Ammon's horn (tissue), 1 donor: ENCODE measurements at regions not wholly inside any gene's neighbourhood (a gene's known extent, or its start where the extent isn't known, plus 50 kb on each side); places are given as distances from the start of the nearest gene placed in this dataset.
A peak's percentile ranks its signal among the peaks of the same experiment; 100 is the strongest.

Source experiments
- DNase-seq: peaks from one replicate; pipeline ENCODE4 v3.0.0-alpha.2; 2016; ENCODE audit warnings: low spot score

DNA sequence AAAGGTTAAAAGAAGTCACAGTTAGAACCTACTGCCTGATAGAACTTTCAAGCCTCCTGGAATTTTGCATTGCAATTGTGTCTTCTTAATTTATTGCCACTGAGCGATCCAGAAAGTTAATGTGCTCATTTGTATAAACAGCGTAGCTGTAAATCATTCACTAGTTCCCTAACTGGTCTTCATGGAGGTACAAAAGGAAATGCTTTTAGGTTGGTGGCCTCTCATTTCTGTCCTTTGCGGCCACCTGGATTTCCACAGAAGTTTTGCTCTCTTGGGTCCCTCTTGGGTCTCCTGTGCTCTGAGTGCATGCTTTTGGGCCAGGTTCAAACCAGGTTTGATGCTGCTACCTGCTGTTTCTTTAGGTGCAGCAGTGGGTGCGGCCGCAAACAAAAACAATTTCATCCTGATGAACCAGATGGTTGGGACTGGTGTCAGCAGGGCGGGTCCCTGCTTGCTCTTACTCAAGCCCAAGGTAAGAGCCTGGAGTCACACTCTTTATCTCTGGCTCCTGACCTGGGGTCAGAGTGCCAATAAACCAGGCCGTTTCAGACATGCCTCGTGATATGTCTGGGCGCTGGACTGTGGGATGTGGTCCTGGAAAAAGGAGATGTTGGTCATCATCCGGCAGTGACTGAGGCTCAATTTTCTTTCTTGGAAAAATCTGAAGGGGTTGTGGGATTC is 270.1 kb downstream of the PTTG2 start:
- no peak for DNase-seq

DNA sequence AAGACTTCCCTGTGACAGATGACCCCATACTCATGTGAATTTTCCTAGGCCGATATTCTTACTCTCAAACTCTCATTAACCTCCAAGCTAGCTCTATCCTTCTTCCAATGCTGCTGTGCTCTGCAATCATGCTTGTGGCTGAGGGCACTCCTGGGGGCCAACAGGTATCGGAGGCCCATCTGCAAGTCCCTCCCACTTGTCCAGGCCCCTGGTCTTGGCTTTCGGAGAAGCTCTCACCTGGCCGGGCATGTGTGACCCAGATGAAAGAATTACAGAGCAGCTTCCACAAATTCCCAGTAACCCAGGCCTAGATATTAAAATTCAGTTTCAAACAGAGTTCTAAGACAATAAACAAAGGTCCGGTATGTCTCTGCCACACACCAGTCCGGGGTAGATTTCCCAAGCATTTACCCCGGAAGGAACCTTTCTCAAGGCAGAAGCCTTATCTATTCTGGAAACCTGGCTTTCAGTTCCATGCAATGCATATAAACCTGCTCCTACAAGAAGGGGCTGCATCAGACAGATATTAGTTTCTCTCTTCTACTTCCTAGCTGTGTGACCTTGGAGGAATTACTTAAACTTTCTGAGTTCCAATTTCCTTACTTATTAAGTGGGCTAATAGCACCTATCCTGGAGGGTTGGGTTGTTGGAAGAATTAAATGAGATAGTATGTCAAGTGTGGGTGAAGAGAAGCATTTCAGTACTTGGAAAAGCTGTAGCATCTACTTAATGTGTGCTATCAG is 270.8 kb downstream of the PTTG2 start:
- DNase-seq = no peak

DNA sequence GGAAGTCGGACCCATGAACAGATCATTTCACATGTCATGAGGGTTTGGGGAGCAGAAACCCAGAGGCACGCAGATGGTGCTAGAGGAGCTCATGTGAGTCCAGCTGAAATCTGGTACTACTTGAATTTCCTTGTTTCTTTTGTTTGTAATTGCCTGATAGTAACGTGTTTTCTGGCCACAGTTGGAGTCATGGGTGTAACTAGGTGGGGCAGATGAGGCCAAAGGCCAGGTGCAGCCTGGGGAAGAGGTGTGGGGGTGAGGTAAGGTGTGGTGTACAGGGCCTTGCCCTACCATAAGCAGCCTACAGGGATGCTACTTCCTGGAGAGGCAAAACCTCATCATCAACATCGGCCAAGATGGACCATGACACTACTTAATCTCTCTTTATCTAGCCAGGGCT is 271.4 kb downstream of the PTTG2 start:
- DNase-seq = no peak

DNA sequence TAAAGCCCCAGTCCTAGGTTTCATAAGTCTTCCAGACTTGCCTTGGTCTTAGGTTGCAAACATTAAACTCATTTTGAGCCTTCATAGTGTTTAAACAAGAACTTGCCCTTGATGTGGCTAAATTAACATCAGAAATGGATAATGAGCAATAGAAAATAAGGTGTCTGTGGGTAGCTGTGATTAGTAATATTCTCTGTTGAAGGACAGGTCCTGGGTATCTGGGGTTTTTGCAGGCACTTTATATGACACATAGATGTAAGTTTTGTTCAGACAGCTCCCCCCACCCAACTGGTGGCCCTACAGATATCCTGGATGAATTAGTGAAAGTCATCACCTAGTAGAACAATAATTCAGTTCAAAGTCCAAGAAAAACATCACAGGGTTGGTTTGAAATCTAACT is 272.5 kb downstream of the PTTG2 start:
- no peak for DNase-seq

DNA sequence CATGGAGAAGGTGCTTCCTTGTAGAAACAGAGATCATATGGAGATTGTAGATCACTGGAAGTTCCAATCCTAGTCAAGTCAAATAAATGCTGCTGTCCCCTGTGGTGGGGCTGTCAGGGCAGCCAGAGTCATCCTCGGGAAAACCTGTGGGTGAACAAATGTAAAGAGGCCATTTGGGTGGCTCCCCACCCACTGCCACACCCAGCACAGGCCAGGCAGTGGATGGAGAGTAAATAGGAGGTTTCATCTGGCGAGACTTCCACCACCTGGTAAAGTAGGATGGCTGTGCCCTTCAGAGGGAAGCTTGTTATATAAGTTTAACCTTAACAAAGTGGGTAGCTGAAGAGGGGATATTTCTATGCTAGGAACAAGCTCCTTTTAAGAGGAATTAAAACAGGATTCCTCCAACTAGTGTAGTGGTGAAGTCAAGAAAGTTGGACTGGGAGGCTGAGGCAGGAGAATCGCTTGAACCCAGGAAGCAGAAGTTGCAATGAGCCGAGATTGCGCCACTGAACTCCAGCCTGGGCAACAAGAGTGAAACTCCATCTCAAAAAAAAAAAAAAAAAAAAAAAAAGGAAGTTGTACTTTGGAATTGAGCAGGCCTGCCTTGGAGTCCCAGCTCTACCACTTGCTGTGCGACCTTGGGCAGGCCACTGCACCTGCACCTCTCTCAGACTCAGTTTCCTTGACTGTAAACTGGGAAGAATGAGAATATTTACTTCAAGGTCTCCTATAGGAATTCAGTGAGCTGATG is 273.7 kb downstream of the PTTG2 start:
- no peak for DNase-seq

DNA sequence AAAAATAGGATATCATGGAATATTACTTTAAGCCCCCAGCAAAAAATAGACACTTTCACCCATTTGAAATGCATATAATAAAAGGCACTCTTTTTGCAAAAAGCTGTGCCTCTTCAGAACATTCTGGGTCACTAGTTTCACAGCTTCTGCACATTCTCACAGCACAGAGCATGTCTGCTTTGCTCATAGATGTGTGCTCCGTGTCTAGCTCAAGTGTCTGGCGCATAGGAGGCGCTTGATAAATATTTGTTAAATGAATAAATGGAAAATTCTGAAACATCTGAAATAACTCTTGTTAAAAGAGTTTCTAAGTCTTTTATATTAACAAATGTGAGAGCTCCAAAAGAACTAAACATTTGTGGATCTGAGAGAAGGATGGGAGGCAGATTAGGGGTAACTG is 275.2 kb downstream of the PTTG2 start:
- DNase-seq = no peak

DNA sequence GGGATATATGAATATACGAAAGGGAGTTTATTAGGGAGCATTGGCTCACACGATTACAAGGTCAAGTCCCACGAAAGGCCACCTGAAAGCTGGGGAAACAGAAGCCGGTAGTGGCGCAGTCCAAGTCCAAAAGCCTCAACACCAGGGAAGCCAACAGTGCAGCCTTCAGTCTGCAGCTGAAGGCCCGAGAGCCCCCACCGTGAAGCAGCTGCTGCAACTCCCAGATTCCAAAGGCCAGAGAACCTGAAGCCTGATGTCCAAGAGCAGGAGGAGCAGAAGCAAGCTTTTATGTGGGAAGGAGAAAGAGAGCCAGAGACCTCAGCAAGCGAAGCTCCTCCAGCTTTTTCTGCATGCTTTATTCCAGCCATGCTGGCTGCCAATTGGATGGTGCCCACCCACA is 275.8 kb downstream of the PTTG2 start:
- no peak for DNase-seq

DNA sequence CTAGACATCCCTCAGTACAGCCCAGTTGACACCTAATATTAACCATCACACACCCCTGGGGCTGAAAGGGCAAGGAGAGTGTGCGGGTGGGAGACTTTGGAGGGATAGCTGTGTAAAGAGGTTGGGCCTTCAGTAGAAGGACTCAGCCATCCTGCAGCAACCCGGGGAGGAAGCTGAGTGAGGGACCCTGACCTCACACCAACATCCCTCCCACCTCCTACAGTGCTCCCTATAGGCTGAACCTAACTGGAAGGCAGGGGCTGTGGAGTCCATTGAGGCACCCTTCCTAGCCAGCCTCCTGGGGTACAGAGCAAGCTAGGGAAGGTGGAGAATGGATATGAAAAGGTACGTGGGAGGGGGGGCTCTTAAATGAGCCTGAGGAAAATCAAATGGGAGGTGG is 276.3 kb downstream of the PTTG2 start:
- DNase-seq = no peak

DNA sequence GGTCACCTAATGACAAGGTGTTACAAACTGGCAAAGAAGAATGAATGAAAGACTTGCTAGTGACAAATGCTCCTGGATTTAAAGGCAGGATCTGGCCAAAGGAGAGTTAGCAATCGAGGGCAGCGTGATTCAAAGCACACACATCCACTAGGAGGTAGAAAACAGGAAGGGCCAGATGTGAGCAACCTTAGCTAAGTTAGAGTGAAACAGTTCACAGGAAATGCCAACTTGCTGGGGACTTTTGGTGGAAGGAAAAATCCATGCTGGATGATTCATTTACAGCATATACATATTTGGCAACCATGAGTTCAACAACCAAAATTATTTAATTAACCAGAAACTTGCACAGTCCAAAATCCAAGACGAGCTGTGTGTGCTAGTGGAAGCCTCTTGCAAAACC is 276.9 kb downstream of the PTTG2 start:
- no peak for DNase-seq

DNA sequence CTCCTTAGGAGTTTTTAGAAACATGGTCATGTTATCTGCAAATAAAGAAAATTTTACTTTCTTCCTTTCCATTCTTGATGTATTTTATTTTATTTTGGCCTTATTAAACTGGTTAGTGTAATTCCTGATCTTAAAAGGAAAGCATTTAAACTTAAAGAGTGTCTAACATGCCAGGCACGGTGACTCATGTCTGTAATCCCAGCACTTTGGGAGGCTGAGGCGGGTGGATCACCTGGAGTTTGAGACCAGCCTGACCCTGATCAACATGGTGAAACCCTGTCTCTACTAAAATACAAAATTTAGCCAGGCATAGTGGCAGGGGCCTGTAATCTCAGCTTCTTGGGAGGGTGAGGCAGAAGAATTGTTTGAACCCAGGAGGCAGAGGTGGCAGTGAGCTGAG is 281.3 kb downstream of the PTTG2 start:
- no peak for DNase-seq

DNA sequence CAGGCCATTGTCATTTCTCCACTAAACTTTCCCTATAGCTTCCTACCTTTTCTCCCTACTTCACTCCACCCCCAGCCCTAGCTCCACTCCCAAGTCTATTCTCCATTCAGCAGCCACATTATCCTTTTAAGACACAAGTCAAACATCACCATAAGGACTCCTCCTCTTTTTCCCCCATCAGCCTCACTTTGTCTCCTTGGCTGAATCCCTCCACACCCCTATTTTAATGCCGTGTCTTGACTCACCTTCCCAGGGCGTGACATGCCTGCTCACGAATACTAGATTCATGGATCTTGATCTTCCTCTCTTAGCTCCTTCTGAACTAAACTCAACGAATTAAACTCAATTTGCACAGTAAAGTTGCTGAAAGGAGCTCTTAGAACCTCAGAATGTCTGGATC is 281.9 kb downstream of the PTTG2 start:
- DNase-seq = no peak

DNA sequence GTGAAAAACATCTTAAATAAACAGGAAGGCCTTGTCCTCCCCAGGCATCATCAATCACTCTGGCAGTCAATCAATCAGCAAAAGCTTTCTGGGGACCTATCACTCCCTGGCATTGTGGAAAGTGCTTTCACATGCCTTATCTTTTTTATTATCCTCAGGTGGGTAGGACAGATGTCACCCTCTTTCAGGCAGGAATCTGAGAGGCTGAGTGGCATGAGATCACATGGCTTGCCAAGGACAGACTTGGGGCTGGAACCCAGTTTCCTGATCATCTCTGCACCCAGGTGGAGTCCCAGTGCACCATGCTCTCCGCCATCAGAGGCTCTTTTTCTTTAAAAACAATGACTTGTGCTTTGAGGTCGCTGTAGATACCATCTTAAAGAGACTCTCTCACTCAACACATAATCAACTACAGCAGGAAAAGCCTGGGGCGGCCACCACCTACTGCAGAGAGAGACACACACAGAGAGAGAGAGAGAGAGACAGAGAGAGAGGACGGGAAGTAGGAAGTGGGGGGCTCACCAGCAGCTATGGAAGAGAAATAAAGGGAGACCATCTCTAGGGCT is 282.7 kb downstream of the PTTG2 start:
- DNase-seq = no peak

DNA sequence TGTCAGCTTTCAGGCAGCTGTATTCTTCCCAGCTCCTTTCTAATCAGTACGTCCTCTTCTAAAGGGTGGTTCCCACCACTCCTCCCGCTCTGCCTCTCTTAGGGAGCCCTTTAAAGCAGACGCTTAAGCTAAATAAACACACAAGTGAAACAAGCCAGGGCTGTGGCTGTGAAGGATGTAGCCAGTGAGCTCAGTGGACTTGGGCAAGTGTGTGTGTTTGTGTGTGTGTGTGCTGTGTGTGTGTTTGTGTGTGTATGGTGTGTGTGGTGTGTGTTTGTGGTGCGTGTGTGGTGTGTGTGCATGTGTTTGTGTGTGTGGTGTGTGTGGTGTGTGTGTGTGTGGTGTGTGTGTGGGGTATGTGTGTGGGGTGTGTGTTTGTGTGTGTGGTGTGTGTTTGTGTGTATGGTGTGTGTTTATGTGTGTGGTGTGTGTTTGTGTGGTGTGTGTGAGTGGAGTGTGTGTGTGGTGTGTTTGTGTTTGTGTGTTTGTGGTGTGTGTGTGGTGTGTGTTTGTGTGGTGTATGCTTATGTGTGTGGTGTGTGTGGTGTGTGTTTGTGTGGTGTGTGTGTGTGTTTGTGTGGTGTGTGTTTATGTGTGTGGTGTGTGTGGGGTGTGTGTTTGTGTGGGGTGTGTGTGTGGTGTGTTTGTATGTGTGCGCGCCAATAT is 283.3 kb downstream of the PTTG2 start:
- no peak for DNase-seq

DNA sequence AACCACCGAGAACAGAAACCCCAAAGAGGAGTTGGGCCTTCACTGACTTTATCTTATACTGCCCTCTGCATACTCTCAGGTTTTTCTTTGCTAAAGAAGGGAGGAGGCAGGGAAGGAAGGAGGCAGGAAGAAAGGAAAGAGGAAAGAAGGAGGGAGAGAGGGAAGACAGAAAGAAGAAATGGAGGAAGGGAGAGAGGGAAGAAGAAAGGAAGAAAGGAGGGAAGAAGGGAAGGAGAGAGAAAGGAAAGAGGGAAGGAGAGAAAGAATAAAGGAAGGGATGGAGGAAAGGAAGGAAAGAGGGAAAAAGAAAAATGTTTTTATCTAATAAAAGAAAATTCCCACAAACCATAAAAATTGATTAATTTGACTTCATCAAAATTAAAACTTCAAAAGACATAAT is 294.6 kb downstream of the PTTG2 start:
- no peak for DNase-seq

DNA sequence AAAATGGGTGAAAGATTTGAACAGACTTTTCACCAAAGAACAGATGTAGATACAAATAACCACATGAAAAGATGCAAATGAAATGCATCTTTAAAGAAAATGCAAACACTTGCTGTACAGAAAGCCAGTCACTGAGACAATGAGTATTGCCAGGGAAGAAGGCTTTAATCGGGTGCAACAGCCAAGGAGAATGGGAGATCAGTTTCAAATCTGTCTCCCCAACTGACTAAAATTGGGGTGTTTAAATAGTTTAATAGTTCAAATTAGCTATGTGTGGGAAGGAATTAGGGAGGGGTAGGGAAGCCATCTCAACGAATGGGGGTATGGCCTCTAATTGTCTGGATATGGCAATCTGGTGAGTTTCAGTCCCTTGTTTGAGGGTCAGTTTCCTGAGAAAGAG is 295.4 kb downstream of the PTTG2 start:
- DNase-seq = no peak

DNA sequence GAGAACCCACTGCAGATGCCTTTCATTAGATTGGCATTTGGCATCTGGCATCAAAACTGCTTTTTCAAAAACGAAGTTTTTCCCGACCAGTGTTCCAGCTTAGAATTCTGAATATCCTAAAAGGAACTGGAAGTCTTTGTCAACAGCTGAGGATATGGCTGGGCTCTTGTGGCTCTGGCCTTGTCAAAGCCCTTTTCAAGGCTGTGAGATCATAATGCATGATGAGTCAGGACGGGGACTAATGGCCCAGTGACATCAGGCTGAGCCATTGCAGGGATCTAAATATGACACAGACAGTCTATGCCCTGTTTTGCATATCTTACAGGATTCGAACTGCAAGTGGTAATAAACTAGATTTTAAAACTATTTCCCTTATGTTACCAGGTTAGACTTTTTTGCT is 306.4 kb downstream of the PTTG2 start:
- DNase-seq = peak; percentile 81

DNA sequence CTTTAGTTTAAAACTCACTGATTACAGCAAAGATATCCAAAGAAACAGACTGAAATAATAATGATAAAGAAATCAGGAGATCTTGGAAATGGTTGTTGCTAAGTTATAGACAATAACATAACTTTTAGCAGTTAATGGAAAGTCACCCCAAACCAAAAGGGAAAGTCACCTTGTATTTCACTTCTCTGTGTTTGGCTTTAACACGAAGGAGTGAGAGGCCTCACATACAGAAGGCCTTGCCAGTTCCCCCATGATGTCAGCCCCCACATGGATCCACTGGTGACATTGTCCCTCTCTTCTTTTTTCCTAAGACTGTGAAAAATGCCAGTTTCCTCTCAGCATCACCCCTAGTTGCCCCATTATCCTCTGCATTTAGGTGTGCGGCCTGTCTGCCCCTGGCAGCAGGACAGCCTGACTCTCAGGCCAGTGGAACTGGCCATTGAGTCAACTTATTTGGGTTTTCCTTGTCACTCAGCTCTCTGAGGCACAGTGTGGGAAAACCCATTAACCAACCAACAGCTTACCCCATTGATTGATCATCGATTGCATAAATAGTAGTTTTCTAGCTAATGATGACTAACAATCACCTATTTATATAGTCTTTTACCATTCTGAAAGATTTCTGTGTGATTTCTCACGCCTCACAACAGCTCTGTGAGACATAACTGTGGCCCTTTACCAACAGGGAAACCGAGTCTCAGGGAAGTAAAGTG is 308.1 kb downstream of the PTTG2 start:
- no peak for DNase-seq

DNA sequence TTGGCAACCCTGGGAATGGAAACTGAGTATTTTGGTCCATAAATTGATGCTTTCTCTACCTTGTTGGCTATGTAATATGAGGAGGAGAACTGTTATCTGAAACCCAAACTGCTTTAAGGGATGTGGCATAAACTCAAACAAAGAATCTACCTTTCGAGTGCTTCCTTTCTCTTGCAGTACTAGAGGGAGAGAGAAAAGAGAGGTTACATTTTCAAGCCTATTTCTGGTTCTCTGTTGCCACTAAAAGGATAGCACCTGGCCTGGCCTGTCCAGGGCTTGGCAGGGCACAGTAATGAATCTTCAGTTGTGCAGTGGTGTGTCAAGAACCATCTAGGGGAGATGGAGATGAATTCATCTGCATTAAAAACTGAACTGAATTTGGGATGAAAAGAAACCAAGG is 308.6 kb downstream of the PTTG2 start:
- DNase-seq = no peak

DNA sequence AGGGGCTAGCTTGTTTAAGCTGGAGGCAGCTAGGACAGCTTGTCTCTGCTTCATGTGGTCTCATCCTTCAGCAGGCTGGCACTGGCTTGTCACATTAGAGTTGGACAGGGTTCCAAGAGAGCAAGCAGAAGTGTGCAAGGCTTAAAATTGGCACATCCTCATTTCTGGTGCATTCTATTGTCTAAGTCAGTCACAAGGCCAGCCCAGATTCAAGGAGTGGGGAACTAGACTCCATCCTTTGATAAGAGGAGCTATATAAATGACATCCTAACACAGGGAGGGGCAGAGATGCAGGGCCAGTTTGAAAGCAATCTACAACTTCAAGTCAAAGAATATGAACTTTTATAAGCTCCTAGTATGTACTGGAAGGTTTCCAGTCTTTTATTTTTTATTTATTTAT is 313.2 kb downstream of the PTTG2 start:
- peak; percentile 61 for DNase-seq

DNA sequence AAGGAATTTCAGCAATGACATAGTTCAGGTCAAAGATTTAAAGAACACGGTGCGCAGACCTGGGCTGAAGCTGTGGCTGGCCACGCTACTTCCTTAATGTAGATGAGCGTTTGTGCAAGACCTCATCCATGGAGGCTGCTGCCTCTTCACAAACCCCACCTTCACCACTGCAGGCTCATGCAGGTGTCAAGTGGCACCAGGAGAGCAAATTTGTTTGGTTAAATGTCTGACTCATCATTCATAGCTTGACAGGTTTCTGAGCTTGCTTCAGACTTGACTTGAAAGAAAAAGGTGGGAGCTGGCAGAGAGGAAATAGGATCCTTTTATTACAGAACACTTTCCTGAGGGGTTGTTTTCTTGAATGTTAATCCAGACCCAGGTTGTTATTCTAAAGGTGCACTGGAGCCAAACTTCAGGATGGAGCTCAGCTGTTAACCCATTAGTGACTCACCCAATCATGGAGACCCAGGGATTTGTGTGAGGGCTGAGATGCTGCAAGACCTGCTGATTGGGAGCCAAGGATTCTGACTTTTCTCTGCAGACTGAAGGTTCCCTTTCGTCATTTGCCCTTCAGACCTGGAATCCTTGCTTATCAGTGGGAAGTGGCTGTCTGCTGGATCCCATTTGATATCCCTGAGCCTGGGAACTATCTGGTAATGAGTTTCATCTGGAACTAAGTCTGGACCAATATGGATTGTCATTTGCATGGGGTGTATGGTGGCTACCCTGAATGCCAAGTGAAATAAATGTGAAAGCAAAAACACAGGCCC is 315.3 kb downstream of the PTTG2 start:
- DNase-seq = no peak

DNA sequence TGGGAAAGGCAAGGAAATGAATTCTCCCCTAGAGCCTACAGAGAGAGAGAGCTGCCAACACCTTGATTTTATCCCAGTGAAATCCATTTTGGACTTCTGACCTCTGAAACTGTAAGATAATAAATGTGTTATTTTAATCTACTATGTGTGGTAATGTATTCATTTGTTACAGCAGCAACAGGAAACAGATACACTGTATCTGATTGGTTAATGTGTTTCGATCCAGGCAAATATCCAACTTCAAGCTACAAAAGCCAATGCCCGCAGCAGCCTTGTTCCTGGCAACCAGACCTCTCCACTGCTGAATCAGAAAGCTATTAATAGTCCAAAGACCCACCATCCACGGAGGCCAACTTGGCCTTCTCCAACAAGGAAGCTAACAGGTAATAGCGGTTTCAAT is 318.1 kb downstream of the PTTG2 start:
- DNase-seq = no peak
